HFFc6 (cell line): ENCODE measurements at regions not wholly inside any gene's neighbourhood (a gene's known extent, or its start where the extent isn't known, plus 50 kb on each side); places are given as distances from the start of the nearest gene placed in this dataset.
"Not testable (repeated sequence)": the region's sequence is repeated elsewhere in the genome, so short reads cannot be mapped to it uniquely, and the experiment has no call there.

Source experiments
- DNase-seq: peaks from one replicate; pipeline ENCODE4 v3.0.0-alpha.2; 2018
- H3K27ac Mint-ChIP-seq: 2 replicates; pipeline ENCODE4 v1.8.0; 2020; ENCODE audit warnings: mild to moderate bottlenecking, mixed read lengths
- H3K27me3 Mint-ChIP-seq: 2 replicates; pipeline ENCODE4 v1.8.0; 2021; ENCODE audit warnings: mild to moderate bottlenecking, moderate library complexity, mixed read lengths; ENCODE audit not compliant: insufficient read depth
- H3K36me3 Mint-ChIP-seq: 2 replicates; pipeline ENCODE4 v1.8.0; 2021; ENCODE audit warnings: low read depth, mixed read lengths
- H3K4me1 Mint-ChIP-seq: 2 replicates; pipeline ENCODE4 v1.8.0; 2020; ENCODE audit warnings: low read depth, mixed read lengths
- H3K4me3 Mint-ChIP-seq: 2 replicates; pipeline ENCODE4 v1.8.0; 2020; ENCODE audit warnings: mild to moderate bottlenecking, moderate library complexity, mixed read lengths
- H3K9me3 Mint-ChIP-seq: 2 replicates; pipeline ENCODE4 v1.8.0; 2020; ENCODE audit warnings: mild to moderate bottlenecking, mixed read lengths
- TF ChIP-seq, protein P1 (sequence below): fragments of 200-600 bp; sonication (generic); IDR thresholded peaks from 2 replicates; pipeline ENCODE4 v1.5.0; 2021; ENCODE audit warnings: antibody characterized with exemption, mild to moderate bottlenecking

DNA sequence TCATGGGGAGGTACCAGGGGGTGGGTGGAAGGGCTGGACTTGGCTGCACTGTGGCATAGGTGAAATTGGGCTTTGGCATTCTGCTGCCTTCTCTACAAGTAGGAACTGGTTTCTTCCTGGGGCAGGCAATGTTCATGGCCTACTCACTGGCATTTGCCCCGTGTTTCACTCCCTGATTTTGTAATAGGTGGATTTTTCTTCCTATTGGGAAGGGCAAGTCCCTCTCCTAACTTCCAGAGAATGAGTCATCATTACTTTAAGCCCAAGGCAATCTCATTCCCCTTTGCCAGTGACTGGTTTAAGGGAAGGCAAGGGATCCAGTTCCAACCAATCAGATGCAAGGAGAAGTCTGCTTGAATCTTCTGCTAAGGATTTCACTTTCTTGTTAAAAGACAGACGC is 67.9 kb upstream of the ANKRD55 start:
- Mint-ChIP-seq H3K36me3 (peaks cover 8% of the 10 kb centered on the region; the same call in 1 of the 2 replicates), H3K27ac (no peak overlapping the region), H3K4me1 (peaks cover 24% of the 10 kb centered on the region), H3K27me3 (peaks cover 5% of the 10 kb centered on the region), H3K9me3 (0 out of 2 replicates have a peak, but pooled peaks cover 8% of the 10 kb centered on the region), H3K4me3 (no peak overlapping the region)
- TF ChIP-seq, protein P1, sequence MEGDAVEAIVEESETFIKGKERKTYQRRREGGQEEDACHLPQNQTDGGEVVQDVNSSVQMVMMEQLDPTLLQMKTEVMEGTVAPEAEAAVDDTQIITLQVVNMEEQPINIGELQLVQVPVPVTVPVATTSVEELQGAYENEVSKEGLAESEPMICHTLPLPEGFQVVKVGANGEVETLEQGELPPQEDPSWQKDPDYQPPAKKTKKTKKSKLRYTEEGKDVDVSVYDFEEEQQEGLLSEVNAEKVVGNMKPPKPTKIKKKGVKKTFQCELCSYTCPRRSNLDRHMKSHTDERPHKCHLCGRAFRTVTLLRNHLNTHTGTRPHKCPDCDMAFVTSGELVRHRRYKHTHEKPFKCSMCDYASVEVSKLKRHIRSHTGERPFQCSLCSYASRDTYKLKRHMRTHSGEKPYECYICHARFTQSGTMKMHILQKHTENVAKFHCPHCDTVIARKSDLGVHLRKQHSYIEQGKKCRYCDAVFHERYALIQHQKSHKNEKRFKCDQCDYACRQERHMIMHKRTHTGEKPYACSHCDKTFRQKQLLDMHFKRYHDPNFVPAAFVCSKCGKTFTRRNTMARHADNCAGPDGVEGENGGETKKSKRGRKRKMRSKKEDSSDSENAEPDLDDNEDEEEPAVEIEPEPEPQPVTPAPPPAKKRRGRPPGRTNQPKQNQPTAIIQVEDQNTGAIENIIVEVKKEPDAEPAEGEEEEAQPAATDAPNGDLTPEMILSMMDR: no peak
- no peak for DNase-seq

GRCh38 chr5:56299212-56299611 is 66.1 kb upstream of the ANKRD55 start:
- no peak for DNase-seq
- Mint-ChIP-seq H3K4me1 (peaks cover 12% of the 10 kb centered on the region), H3K4me3 (no peak overlapping the region), H3K27ac (no peak overlapping the region), H3K9me3 (0 out of 2 replicates have a peak, but pooled peaks cover 8% of the 10 kb centered on the region), H3K36me3 (peaks cover 8% of the 10 kb centered on the region; the same call in 1 of the 2 replicates), H3K27me3 (peaks cover 2% of the 10 kb centered on the region)
- TF ChIP-seq, protein P1: no peak

DNA sequence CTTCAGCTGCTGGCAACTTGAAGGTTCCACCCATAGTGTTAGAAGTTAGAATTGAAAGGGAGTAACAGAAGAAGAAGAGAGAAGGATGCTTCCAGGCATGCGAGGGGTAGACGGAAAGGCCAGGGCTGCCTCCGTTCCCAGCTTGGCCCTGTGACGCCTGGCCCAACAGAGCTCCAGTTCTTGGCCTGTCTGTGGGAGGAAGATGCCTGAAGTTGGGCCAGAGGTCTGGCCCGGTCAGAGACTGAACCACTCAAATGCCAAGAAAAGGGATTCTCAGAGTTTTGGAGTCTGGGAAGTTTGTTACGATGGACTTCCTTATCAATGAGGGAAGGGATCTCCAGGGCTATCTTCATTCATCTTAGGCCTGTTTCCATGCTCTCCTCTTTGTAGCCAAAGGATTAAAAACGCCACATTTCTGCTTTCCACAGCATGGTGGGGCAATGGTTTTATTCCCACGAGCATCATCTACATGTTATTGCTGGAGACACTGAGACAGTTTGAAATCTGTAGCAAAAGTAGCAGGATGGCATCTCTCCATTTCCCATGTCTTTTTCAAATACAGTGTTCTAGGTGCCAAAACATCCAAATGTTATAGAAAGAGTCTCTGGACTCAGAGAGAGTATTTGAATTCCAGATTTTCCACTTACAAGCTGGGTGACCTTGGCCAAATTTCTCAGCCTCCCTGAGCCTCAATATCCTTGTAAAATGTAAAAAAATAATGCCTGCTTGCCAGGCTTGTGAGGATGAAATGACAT is 65.4 kb upstream of the ANKRD55 start:
- TF ChIP-seq, protein P1: no peak
- Mint-ChIP-seq H3K36me3 (peaks cover 8% of the 10 kb centered on the region; the same call in 1 of the 2 replicates), H3K27ac (no peak overlapping the region), H3K4me1 (peaks cover 12% of the 10 kb centered on the region), H3K4me3 (no peak overlapping the region), H3K27me3 (peaks cover 2% of the 10 kb centered on the region), H3K9me3 (0 out of 2 replicates have a peak, but pooled peaks cover 8% of the 10 kb centered on the region)
- no peak for DNase-seq

DNA sequence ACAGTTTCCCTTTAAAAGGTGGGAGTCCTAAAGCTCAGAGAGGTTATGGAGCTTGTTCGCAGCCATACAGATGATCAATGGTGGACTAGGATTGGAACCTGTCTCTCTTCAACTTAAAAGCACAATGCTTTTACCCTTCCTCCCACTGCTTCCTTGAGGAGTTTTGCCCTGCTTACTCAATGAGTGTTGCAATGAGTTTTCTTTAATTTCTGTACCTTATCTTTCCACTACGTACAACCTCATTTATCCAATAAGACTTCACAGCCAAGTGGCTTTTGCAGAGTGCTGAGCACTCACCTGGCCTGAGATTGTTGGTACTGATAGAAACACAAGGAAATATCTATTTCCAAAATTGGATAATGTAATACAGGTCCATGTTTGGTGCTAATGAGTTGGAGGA is 64.7 kb upstream of the ANKRD55 start:
- peaks cover 2% of the 10 kb centered on the region for H3K27me3 Mint-ChIP-seq
- DNase-seq: no peak
- TF ChIP-seq, protein P1: no peak
- peaks cover 12% of the 10 kb centered on the region for H3K4me1 Mint-ChIP-seq
- H3K27ac Mint-ChIP-seq: no peak overlapping the region
- H3K9me3 Mint-ChIP-seq: 0 out of 2 replicates have a peak, but pooled peaks cover 8% of the 10 kb centered on the region
- H3K4me3 Mint-ChIP-seq: no peak overlapping the region
- H3K36me3 Mint-ChIP-seq: peaks cover 8% of the 10 kb centered on the region; the same call in 1 of the 2 replicates

- H3K4me3 Mint-ChIP-seq, H3K27me3 Mint-ChIP-seq, H3K9me3 Mint-ChIP-seq, DNase-seq, H3K27ac Mint-ChIP-seq, H3K4me1 Mint-ChIP-seq, H3K36me3 Mint-ChIP-seq: not testable (repeated sequence)
Measured at GRCh38 chr5:56295311-56295710, 62.2 kb upstream of the ANKRD55 start.

DNA sequence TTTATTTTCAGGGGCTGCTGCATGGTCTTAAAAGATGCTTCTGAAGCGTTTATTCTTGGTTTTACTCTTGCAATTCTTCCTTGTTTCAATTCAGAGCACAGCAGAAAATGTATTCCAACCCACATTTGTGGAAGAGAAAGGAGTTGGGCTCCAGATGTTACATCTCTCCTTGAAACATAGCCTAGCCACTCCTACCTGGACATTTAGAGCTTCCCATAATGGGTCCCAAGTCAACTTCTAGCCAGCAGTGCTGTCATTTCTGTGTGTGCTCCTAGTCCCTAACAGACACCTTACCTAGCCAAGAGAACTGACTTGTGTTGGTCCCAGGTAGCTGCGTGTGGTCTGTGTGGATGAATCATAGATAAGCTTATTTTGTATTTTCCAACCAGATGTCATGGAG is 61.2 kb upstream of the ANKRD55 start:
- TF ChIP-seq, protein P1: no peak
- peaks cover 8% of the 10 kb centered on the region for H3K4me1 Mint-ChIP-seq
- H3K9me3 Mint-ChIP-seq: no peaks in the 10 kb centered on the region
- no peaks in the 10 kb centered on the region for H3K36me3 Mint-ChIP-seq
- no peak overlapping the region for H3K4me3 Mint-ChIP-seq
- H3K27me3 Mint-ChIP-seq: peaks cover 2% of the 10 kb centered on the region
- DNase-seq: no peak
- no peak overlapping the region for H3K27ac Mint-ChIP-seq

DNA sequence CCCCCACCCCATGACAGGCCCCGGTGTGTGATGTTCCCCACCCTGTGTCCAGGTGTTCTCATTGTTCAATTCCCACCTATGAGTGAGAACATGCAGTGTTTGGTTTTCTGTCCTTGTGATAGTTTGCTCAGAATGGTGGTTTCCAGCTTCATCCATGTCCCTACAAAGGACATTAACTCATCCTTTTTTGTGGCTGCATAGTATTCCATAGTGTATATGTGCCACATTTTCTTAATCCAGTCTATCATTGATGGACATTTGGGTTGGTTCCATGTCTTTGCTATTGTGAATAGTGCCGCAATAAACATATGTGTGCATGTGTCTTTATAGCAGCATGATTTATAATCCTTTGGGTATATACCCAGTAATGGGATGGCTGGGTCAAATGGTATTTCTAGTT is 59.7 kb upstream of the ANKRD55 start:
- not testable (repeated sequence) for H3K4me3 Mint-ChIP-seq, H3K27me3 Mint-ChIP-seq, H3K9me3 Mint-ChIP-seq, H3K36me3 Mint-ChIP-seq, H3K27ac Mint-ChIP-seq, DNase-seq, H3K4me1 Mint-ChIP-seq
